ENCODE measurements at regions not wholly inside any gene's neighbourhood (a gene's known extent, or its start where the extent isn't known, plus 50 kb on each side); places are given as distances from the start of the nearest gene placed in this dataset.

- DNase-seq (ENCODE audit: low spot score) (no peak), ATAC-seq (no peak)
- H3K4me1 ChIP-seq (ENCODE audit: insufficient read depth): no peaks in the 10 kb centered on the region
- no peak overlapping the region for H3K27ac ChIP-seq (ENCODE audit: low read depth)
- no peak overlapping the region for H3K4me3 Mint-ChIP-seq
- no peak for TF ChIP-seq CTCF (conservative IDR thresholded peaks at IDR 0.05; ENCODE audit: low read depth in 2 of 2)
- TF ChIP-seq NANOG (IDR thresholded peaks at IDR 0.05; ENCODE audit: borderline replicate concordance): no peak
- no peak for TF ChIP-seq JUNB (IDR thresholded peaks at IDR 0.05; ENCODE audit: unreplicated experiment)
- no peak for TF ChIP-seq EZH2 (IDR thresholded peaks at IDR 0.05; ENCODE audit: low read depth, unreplicated experiment)
- TF ChIP-seq ZNF462 (CRISPR knock-in tag; IDR thresholded peaks at IDR 0.05): no peak
- TF ChIP-seq ZNF331 (CRISPR knock-in tag; IDR thresholded peaks at IDR 0.05; ENCODE audit: low read depth): no peak
- TF ChIP-seq STAT1 (IDR thresholded peaks at IDR 0.05; ENCODE audit: unreplicated experiment): no peak
- no peaks in the 10 kb centered on the region for H4K20me1 ChIP-seq (replicated peaks; ENCODE audit: insufficient read depth)
- H3K4me1 Mint-ChIP-seq: no peaks in the 10 kb centered on the region
- H3K27me3 Mint-ChIP-seq (ENCODE audit: insufficient read depth, low read depth, poor library complexity): peaks cover 6% of the 10 kb centered on the region
- H3K4me3 ChIP-seq: no peak overlapping the region
- no peak overlapping the region for H3K4me2 ChIP-seq
- 0 out of 2 replicates have a peak, but pooled peaks cover 6% of the 10 kb centered on the region for H3K9me2 ChIP-seq (ENCODE audit: insufficient read depth)
- no peak overlapping the region for H3K27ac Mint-ChIP-seq
- H3K79me2 ChIP-seq (replicated peaks; ENCODE audit: insufficient read depth): no peaks in the 10 kb centered on the region
- no peak overlapping the region for H2AFZ ChIP-seq
- H3K36me3 Mint-ChIP-seq (ENCODE audit: low read depth): no peaks in the 10 kb centered on the region
- no peaks in the 10 kb centered on the region for H3F3A ChIP-seq (replicated peaks; ENCODE audit: low read depth)
- H3K9me3 Mint-ChIP-seq: no peaks in the 10 kb centered on the region
- H3K27me3 ChIP-seq (ENCODE audit: insufficient read depth): no peaks in the 10 kb centered on the region
- H3K36me3 ChIP-seq (ENCODE audit: insufficient read depth): no peaks in the 10 kb centered on the region
These were observed 365.4 kb upstream of the CAMK1G start for GRCh38 chr1:209218113-209218512.

Data from GM23338 (cell line).